Right lobe of liver (tissue), 6 donors: ENCODE measurements at regions not wholly inside any gene's neighbourhood (a gene's known extent, or its start where the extent isn't known, plus 50 kb on each side); places are given as distances from the start of the nearest gene placed in this dataset.
"Not testable (repeated sequence)": the region's sequence is repeated elsewhere in the genome, so short reads cannot be mapped to it uniquely, and the experiment has no call there.

ENCODE experiments used
- ATAC-seq, 4 donors: fragments of 200-7000 bp; cut with Tn5 transposase; one replicate each; pipeline ENCODE4 v1.9.1; 2020; ENCODE audit warnings: mild to moderate bottlenecking in 4 of 4, moderate library complexity in 4 of 4
- DNase-seq, 3 donors: peaks; one replicate each; pipeline ENCODE4 v3.0.0-alpha.2; 2020
- H3K27ac ChIP-seq, 3 donors: fragments of 200-600 bp; one replicate each; pipeline ENCODE4 v1.8.0; 2022
- H3K27me3 ChIP-seq, 2 donors: fragments of 200-600 bp; one replicate each; pipeline ENCODE4 v1.8.0; 2022
- H3K36me3 ChIP-seq, 4 donors: fragments of 200-600 bp; sonication (generic) in 1 of 4; one replicate each; pipeline versions ENCODE4 v1.5.1 to v1.8.0; 2017 to 2022; ENCODE audit warnings: control low read depth in 1 of 4
- H3K4me1 ChIP-seq, 4 donors: fragments of 200-600 bp; sonication (generic) in 1 of 4; one replicate each; pipeline versions ENCODE4 v1.5.1 to v1.8.0; 2017 to 2022; ENCODE audit warnings: control low read depth in 1 of 4
- H3K4me3 ChIP-seq, 3 donors: fragments of 200-600 bp; one replicate each; pipeline ENCODE4 v1.8.0; 2022
- H3K9me3 ChIP-seq, 4 donors: fragments of 200-600 bp; sonication (generic) in 1 of 4; one replicate each; pipeline versions ENCODE4 v1.5.1 to v1.8.0; 2017 to 2022; ENCODE audit warnings: control low read depth in 1 of 4
- POLR2A ChIP-seq: fragments of 450-650 bp; IDR thresholded peaks from one replicate; pipeline ENCODE4 v1.6.1; 2017; ENCODE audit warnings: antibody characterized with exemption, mild to moderate bottlenecking
- WGBS: methylation state at CpG from one replicate; pipeline ENCODE4 v1.1.6; 2018; ENCODE audit warnings: low coverage, low lambda C conversion rate; ENCODE audit not compliant: insufficient coverage; ENCODE audit errors: missing lambda C conversion rate; 5-methylcytosine and 5-hydroxymethylcytosine counted together
- intact Hi-C, 2 donors: fragments of 100-400 bp; cut with DNase I; formaldehyde crosslinking; loops; one replicate each; pipeline versions ENCODE4 v1.11.2 to v1.14.1; 2022
- TF ChIP-seq, protein P1 (sequence below), 4 donors: fragments of 200-600 bp in 3 of 4; fragments of 450-650 bp in 1 of 4; IDR thresholded peaks; one replicate each; pipeline versions ENCODE4 v1.5.1 to v1.8.0; 2016 to 2022; ENCODE audit warnings: antibody characterized with exemption in 4 of 4, mild to moderate bottlenecking in 2 of 4
- donor health status: DM: no; HTN: yes; CAD: no.
- donor health status: DM: no; HTN: no; CAD: no.
- donor health status: DM: no; HTN: no; CAD: no.
- donor health status: DM: no; HTN: yes; CAD: no.
- donor health status: DM: no; HTN: yes; CAD: no.

GRCh38 chr10:64771253-64772050 is 1250.3 kb downstream of the REEP3 start:
- WGBS: 50% methylated on average over 4 of the region's 4 CpGs
- ATAC-seq: no peak
- H3K27ac ChIP-seq: no peak overlapping the region
- no peak overlapping the region for H3K4me3 ChIP-seq
- no peaks in the 10 kb centered on the region for H3K36me3 ChIP-seq
- no peaks in the 10 kb centered on the region for H3K27me3 ChIP-seq
- H3K9me3 ChIP-seq: no peaks in the 10 kb centered on the region
- intact Hi-C loops: no loop called here
- DNase-seq: no peak
- no peaks in the 10 kb centered on the region for H3K4me1 ChIP-seq
- TF ChIP-seq, protein P1, sequence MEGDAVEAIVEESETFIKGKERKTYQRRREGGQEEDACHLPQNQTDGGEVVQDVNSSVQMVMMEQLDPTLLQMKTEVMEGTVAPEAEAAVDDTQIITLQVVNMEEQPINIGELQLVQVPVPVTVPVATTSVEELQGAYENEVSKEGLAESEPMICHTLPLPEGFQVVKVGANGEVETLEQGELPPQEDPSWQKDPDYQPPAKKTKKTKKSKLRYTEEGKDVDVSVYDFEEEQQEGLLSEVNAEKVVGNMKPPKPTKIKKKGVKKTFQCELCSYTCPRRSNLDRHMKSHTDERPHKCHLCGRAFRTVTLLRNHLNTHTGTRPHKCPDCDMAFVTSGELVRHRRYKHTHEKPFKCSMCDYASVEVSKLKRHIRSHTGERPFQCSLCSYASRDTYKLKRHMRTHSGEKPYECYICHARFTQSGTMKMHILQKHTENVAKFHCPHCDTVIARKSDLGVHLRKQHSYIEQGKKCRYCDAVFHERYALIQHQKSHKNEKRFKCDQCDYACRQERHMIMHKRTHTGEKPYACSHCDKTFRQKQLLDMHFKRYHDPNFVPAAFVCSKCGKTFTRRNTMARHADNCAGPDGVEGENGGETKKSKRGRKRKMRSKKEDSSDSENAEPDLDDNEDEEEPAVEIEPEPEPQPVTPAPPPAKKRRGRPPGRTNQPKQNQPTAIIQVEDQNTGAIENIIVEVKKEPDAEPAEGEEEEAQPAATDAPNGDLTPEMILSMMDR (IDR thresholded peaks at IDR 0.05): no peak
- no peak for TF ChIP-seq POLR2A

GRCh38 chr10:64773357-64773756 is 1252.2 kb downstream of the REEP3 start:
- no peaks in the 10 kb centered on the region for H3K27me3 ChIP-seq
- H3K4me1 ChIP-seq: no peaks in the 10 kb centered on the region
- no peak for TF ChIP-seq POLR2A
- TF ChIP-seq, protein P1 (IDR thresholded peaks at IDR 0.05): no peak
- DNase-seq: no peak
- H3K9me3 ChIP-seq: no peaks in the 10 kb centered on the region
- H3K4me3 ChIP-seq: no peak overlapping the region
- 50% methylated on average over 1 of the region's 1 CpG for WGBS
- intact Hi-C loops: no loop called here
- H3K27ac ChIP-seq: no peak overlapping the region
- no peaks in the 10 kb centered on the region for H3K36me3 ChIP-seq
- ATAC-seq: no peak

DNA sequence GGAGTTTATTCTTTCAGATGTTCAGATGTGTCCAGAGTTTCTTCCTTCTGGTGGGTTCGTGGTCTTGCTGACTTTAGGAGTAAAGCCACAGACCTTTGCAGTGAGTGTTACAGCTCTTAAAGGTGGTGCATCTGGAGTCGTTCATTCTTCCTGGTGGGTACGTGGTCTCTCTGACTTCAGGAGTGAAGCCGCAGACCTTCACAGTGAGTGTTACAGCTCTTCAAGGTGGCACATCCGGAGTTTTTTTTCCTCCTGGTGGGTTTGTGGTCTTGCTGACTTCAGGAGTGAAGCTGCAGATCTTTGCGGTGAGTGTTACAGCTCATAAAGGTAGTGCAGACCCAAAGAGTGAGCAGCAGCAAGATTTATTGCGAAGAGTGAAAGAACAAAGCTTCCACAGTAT is 1263.2 kb downstream of the REEP3 start:
- 59% methylated on average over 5 of the region's 7 CpGs for WGBS

DNA sequence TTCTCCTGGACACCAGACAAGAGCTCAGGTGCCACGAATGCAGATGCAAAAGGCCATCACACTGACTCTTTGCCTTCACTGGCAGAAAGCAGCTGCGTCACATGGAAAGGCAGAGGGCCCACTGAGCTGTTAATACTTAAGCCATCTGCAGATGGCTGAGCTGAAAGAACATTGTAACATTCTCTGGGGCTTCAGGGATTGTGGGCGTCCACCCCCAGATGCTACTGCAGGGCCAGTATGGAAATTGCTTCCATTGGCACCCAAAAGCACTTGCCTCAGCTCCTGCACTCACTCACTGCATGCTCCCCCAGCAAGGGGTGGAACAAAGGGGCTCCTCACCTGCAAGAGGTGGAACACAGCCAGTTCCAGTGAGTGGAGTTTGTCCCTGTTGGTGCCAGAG is 1264.6 kb downstream of the REEP3 start:
- Histone ChIP-seq H3K27ac (no peak overlapping the region), H3K27me3 (no peaks in the 10 kb centered on the region), H3K4me1 (no peaks in the 10 kb centered on the region), H3K4me3 (no peak overlapping the region), H3K36me3 (no peaks in the 10 kb centered on the region), H3K9me3 (no peaks in the 10 kb centered on the region)
- TF ChIP-seq, protein P1 (IDR thresholded peaks at IDR 0.05): no peak
- TF ChIP-seq POLR2A: no peak
- WGBS: 25% methylated on average over 1 of the region's 3 CpGs
- no peak for DNase-seq
- ATAC-seq: no peak
- intact Hi-C loops: no loop called here

More for the DNA sequence above, 1263.2 kb downstream of the REEP3 start:
- DNase-seq, H3K4me1 ChIP-seq, intact Hi-C loops, H3K27me3 ChIP-seq, ATAC-seq, H3K27ac ChIP-seq, H3K4me3 ChIP-seq, H3K9me3 ChIP-seq, H3K36me3 ChIP-seq: not testable (repeated sequence)

DNA sequence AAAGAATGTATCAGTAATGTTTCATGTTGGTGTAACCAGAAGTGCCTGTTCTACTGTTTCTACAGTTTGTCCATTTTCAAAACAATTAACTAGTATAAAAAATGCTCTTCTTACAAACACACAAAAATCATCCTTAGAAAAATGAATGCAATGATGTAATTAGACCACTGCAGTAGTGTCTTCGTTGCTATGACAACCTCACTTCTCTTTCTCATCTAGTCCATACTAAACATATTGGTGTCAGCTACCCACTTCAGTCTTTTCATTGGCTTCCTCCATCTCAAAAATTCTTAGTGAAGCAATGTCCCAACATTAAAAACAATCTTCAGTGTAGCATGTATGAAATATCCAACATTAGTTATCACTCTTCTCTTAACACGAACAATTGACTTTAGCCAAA is 1265.8 kb downstream of the REEP3 start:
- TF ChIP-seq, protein P1 (IDR thresholded peaks at IDR 0.05): no peak
- no peak for TF ChIP-seq POLR2A
- H3K36me3 ChIP-seq: no peaks in the 10 kb centered on the region
- H3K4me3 ChIP-seq: no peak overlapping the region
- H3K4me1 ChIP-seq: no peaks in the 10 kb centered on the region
- ATAC-seq: no peak
- 42% methylated on average over 2 of the region's 2 CpGs for WGBS
- no peaks in the 10 kb centered on the region for H3K27me3 ChIP-seq
- no peak overlapping the region for H3K27ac ChIP-seq
- intact Hi-C loops: no loop called here
- no peaks in the 10 kb centered on the region for H3K9me3 ChIP-seq
- no peak for DNase-seq
